Ammon's horn (tissue), 1 donor: ENCODE measurements at regions not wholly inside any gene's neighbourhood (a gene's known extent, or its start where the extent isn't known, plus 50 kb on each side); places are given as distances from the start of the nearest gene placed in this dataset.

Experiments used
- DNase-seq: peaks from one replicate; pipeline ENCODE4 v3.0.0-alpha.2; 2016; ENCODE audit warnings: low spot score

- DNase-seq: no peak
Observed at GRCh38 chr20:43306837-43307236, 117.1 kb upstream of the PTPRT start.

GRCh38 chr20:43305749-43306148, 116.0 kb upstream of the PTPRT start:
- DNase-seq: no peak

GRCh38 chr20:43304598-43304997, 114.9 kb upstream of the PTPRT start:
- no peak for DNase-seq

- DNase-seq: no peak
Observed at GRCh38 chr20:43302936-43303335, 113.2 kb upstream of the PTPRT start.

GRCh38 chr20:43300901-43301300, 111.2 kb upstream of the PTPRT start:
- no peak for DNase-seq

GRCh38 chr20:43295781-43296180, 106.1 kb upstream of the PTPRT start:
- no peak for DNase-seq

- DNase-seq: no peak
Observed at GRCh38 chr20:43295263-43295662, 105.6 kb upstream of the PTPRT start.

GRCh38 chr20:43294031-43294430, 104.3 kb upstream of the PTPRT start:
- DNase-seq: peak; percentile 57

- DNase-seq: no peak
Observed at GRCh38 chr20:43293068-43293786, 103.5 kb upstream of the PTPRT start.

GRCh38 chr20:43292222-43292621, 102.5 kb upstream of the PTPRT start:
- DNase-seq: no peak

- no peak for DNase-seq
Observed at GRCh38 chr20:43287637-43288036, 97.9 kb upstream of the PTPRT start.

- no peak for DNase-seq
Observed at GRCh38 chr20:43285170-43285569, 95.5 kb upstream of the PTPRT start.

GRCh38 chr20:43284486-43284885, 94.8 kb upstream of the PTPRT start:
- no peak for DNase-seq

- no peak for DNase-seq
Observed at GRCh38 chr20:43283126-43283525, 93.4 kb upstream of the PTPRT start.

- peak; percentile 50 for DNase-seq
Observed at GRCh38 chr20:43271980-43272379, 82.3 kb upstream of the PTPRT start.

- DNase-seq: no peak
Observed at GRCh38 chr20:43265449-43265848, 75.7 kb upstream of the PTPRT start.

GRCh38 chr20:43263226-43263625, 73.5 kb upstream of the PTPRT start:
- DNase-seq: no peak

GRCh38 chr20:43262341-43262740, 72.6 kb upstream of the PTPRT start:
- DNase-seq: no peak

GRCh38 chr20:43255877-43256276, 66.2 kb upstream of the PTPRT start:
- DNase-seq: no peak

- no peak for DNase-seq
Observed at GRCh38 chr20:43252761-43253160, 63.1 kb upstream of the PTPRT start.

- no peak for DNase-seq
Observed at GRCh38 chr20:43248341-43248740, 58.6 kb upstream of the PTPRT start.

GRCh38 chr20:43247361-43247760, 57.7 kb upstream of the PTPRT start:
- no peak for DNase-seq

GRCh38 chr20:43244647-43245046, 54.9 kb upstream of the PTPRT start:
- DNase-seq: no peak

- peak; percentile 72 for DNase-seq
Observed at GRCh38 chr20:43243672-43244269, 54.1 kb upstream of the PTPRT start.
